K562 (cell line): ENCODE measurements at regions not wholly inside any gene's neighbourhood (a gene's known extent, or its start where the extent isn't known, plus 50 kb on each side); places are given as distances from the start of the nearest gene placed in this dataset.

Source experiments
- ATAC-seq: fragments of 200-7000 bp; cut with Tn5 transposase; 3 replicates; pipeline ENCODE4 v1.9.1; 2020; ENCODE audit warnings: moderate library complexity
- BruUV-seq: library from RNA; stranded (reverse); fragments of 400-500 nt; replicated peaks from 2 replicates; lab custom pipeline; 2021; lab: Mats Ljungman, UMichigan
- CTCF ChIA-PET: fragments of 300-600 bp; formaldehyde crosslinking; extraction: SDS; loops from one replicate; lab custom pipeline; 2021; ENCODE audit warnings: low intra/inter-chr PET ratio; lab: Yijun Ruan, JAX
- POLR2A ChIA-PET: fragments of 300-600, 350-650 bp; sonication (Branson Sonifier 250); formaldehyde crosslinking; extraction: SDS; loops from one replicate; lab custom pipeline; 2021; ENCODE audit warnings: antibody characterized with exemption, inconsistent platforms; lab: Yijun Ruan, JAX
- DNase-seq, 4 experiments: peaks; one replicate each; pipeline versions ENCODE4 v3.0.0 to v3.0.0-alpha.2; 2011 to 2018; ENCODE audit warnings: low spot score in 3 of 4, mixed read lengths in 3 of 4; ENCODE audit errors: extremely low read depth in 1 of 4
- FAIRE-seq: peaks from 2 replicates; lab custom pipeline; 2011; peaks lifted over from hg19 to GRCh38; lab: Jason Lieb, UNC
- H2AFZ ChIP-seq: 2 replicates; pipeline ENCODE4 v1.6.0; 2011; ENCODE audit warnings: low read depth, low read length, control low read depth, inconsistent platforms
- H3K27ac ChIP-seq: fragments of 200-600 bp; 3 replicates; pipeline ENCODE4 v1.8.0; 2011; ENCODE audit warnings: low read depth, mild to moderate bottlenecking, control low read depth, inconsistent platforms, low read length, moderate library complexity, mixed read lengths; ENCODE audit errors: extremely low read depth
- H3K27me3 ChIP-seq, 2 experiments: fragments of 300-600 bp in 1 of 2; 2 replicates in 1 of 2; 3 replicates in 1 of 2; pipeline versions ENCODE4 v1.6.0 to v1.8.0; 2011; ENCODE audit warnings: inconsistent platforms in 2 of 2, low read length in 2 of 2, mild to moderate bottlenecking in 1 of 2, mixed read lengths in 1 of 2, moderate library complexity in 1 of 2; ENCODE audit not compliant: control insufficient read depth in 2 of 2, insufficient read depth in 2 of 2
- H3K36me3 ChIP-seq: fragments of 300-600 bp; 3 replicates; pipeline ENCODE4 v1.8.0; 2011; ENCODE audit warnings: mild to moderate bottlenecking, low read length, inconsistent platforms; ENCODE audit not compliant: control insufficient read depth, insufficient read depth
- H3K4me1 ChIP-seq, 2 experiments: fragments of 200-600 bp in 1 of 2; replicated peaks in 1 of 2; 2 replicates in 1 of 2; 3 replicates in 1 of 2; pipeline versions ENCODE4 v1.5.1 to v1.8.0; 2011; ENCODE audit warnings: inconsistent platforms in 2 of 2, low read length in 2 of 2, mild to moderate bottlenecking in 1 of 2, mixed read lengths in 1 of 2, moderate library complexity in 1 of 2; ENCODE audit not compliant: control insufficient read depth in 2 of 2, insufficient read depth in 2 of 2
- H3K4me2 ChIP-seq: 2 replicates; pipeline ENCODE4 v1.6.1; 2011; ENCODE audit warnings: low read length, control low read depth, inconsistent platforms, mixed read lengths; ENCODE audit not compliant: insufficient read depth
- H3K4me3 ChIP-seq: fragments of 200-600 bp; sonication (generic), shearing (Covaris generic); 2 replicates; pipeline ENCODE4 v1.5.1; 2016; ENCODE audit warnings: control low read depth, inconsistent platforms
- H3K79me2 ChIP-seq: fragments of 200-600 bp; 3 replicates; pipeline ENCODE4 v1.8.0; 2011; ENCODE audit warnings: low read length, inconsistent platforms; ENCODE audit not compliant: control insufficient read depth, insufficient read depth
- H3K9ac ChIP-seq, 2 experiments: 2 replicates each; pipeline versions ENCODE4 v1.6.0 to v1.6.1; 2011; ENCODE audit warnings: low read depth in 2 of 2, low read length in 2 of 2, control low read depth in 1 of 2, inconsistent platforms in 1 of 2, mild to moderate bottlenecking in 1 of 2, mixed read lengths in 1 of 2; ENCODE audit not compliant: insufficient read depth in 1 of 2
- H3K9me1 ChIP-seq: one replicate; pipeline ENCODE4 v1.6.0; 2011; ENCODE audit warnings: inconsistent platforms, mild to moderate bottlenecking, low read length, moderate library complexity; ENCODE audit not compliant: control insufficient read depth, insufficient read depth
- H3K9me3 ChIP-seq: replicated peaks from 2 replicates; pipeline ENCODE4 v1.5.1; 2011; ENCODE audit warnings: low read depth, low read length, inconsistent platforms; ENCODE audit not compliant: control insufficient read depth, insufficient read depth
- H4K20me1 ChIP-seq: replicated peaks from 2 replicates; pipeline ENCODE4 v1.6.1; 2011; ENCODE audit warnings: low read length, inconsistent platforms, mixed read lengths; ENCODE audit not compliant: control insufficient read depth, insufficient read depth
- BHLHE40 ChIP-seq: IDR thresholded peaks from 2 replicates; pipeline ENCODE4 v1.6.1; 2011; ENCODE audit warnings: low read length, improper control_type of control experiment
- CBX5 ChIP-seq: IDR thresholded peaks from 2 replicates; pipeline ENCODE4 v1.6.1; 2014; ENCODE audit warnings: low read depth, borderline replicate concordance
- CHCHD3 ChIP-seq: fragments of 250-450 bp; sonication (Bioruptor Pico); IDR thresholded peaks from 2 replicates; pipeline ENCODE4 v2.1.2; 2022; ENCODE audit warnings: mild to moderate bottlenecking
- ID3 ChIP-seq, 2 experiments: fragments of 250-450 bp in 1 of 2; fragments of 450-650 bp in 1 of 2; sonication (Bioruptor Pico) in 1 of 2; IDR thresholded peaks; 2 replicates each; pipeline versions ENCODE4 v1.6.1 to v1.8.0; 2016 to 2021; ENCODE audit warnings: mild to moderate bottlenecking in 2 of 2, moderate library complexity in 2 of 2, missing compliant biosample characterization in 1 of 2, missing genetic modification characterization in 1 of 2
- NELFE ChIP-seq: IDR thresholded peaks from 2 replicates; pipeline ENCODE4 v1.6.1; 2011; ENCODE audit warnings: mild to moderate bottlenecking; ENCODE audit not compliant: insufficient read depth, insufficient read length
- SMARCC2 ChIP-seq: fragments of 450-650 bp; IDR thresholded peaks from 2 replicates; pipeline ENCODE4 v1.6.1; 2017; ENCODE audit warnings: antibody characterized with exemption, moderate library complexity, mild to moderate bottlenecking, low read depth
- SRSF3 ChIP-seq: fragments of 200-400 bp; formaldehyde crosslinking; IDR thresholded peaks from 2 replicates; pipeline ENCODE4 v1.6.1; 2016; ENCODE audit warnings: mild to moderate bottlenecking, low read length, moderate library complexity; ENCODE audit not compliant: insufficient read depth
- TCF7 ChIP-seq: sonication (generic); IDR thresholded peaks from 2 replicates; pipeline ENCODE4 v1.6.1; 2016; ENCODE audit warnings: antibody characterized with exemption, borderline replicate concordance
- ZFPM2 ChIP-seq: fragments of 250-450 bp; sonication (Bioruptor Pico); IDR thresholded peaks from 2 replicates; pipeline ENCODE4 v1.5.1; 2022; ENCODE audit warnings: mild to moderate bottlenecking
- ZNF263 ChIP-seq: sonication (generic); formaldehyde crosslinking; IDR thresholded peaks from 2 replicates; pipeline ENCODE4 v1.8.0; 2022; ENCODE audit warnings: mild to moderate bottlenecking, missing genetic modification reagents, borderline replicate concordance
- ZNF584 ChIP-seq: fragments of 200-800 bp; sonication (Bioruptor generic); IDR thresholded peaks from 2 replicates; pipeline ENCODE4 v1.6.1; 2016; ENCODE audit warnings: low read depth, mild to moderate bottlenecking, missing genetic modification characterization, missing compliant biosample characterization
- ZNF644 ChIP-seq: fragments of 200-800 bp; sonication (Bioruptor generic); IDR thresholded peaks from 2 replicates; pipeline ENCODE4 v1.6.1; 2016; ENCODE audit warnings: low read depth, missing genetic modification characterization, missing compliant biosample characterization
- WGBS: fragments of 100-300 bp; shearing (Covaris generic); methylation state at CpG from one replicate; pipeline ENCODE4 v1.1.6; 2016; ENCODE audit warnings: low coverage, mixed read lengths; ENCODE audit not compliant: insufficient coverage; ENCODE audit errors: missing lambda C conversion rate; 5-methylcytosine and 5-hydroxymethylcytosine counted together
- in situ Hi-C: fragments of 300-500 bp; cut with MboI; formaldehyde crosslinking; loops from 4 replicates; pipeline ENCODE4 v1.15.0; 2018; ENCODE audit warnings: inconsistent platforms, mixed read lengths
- intact Hi-C: fragments of 100-400 bp; cut with micrococcal nuclease; formaldehyde crosslinking; loops from 2 replicates; pipeline ENCODE4 v1.14.2; 2022
- TF ChIP-seq, protein P1 (sequence below), 3 experiments: IDR thresholded peaks in 2 of 3; conservative IDR thresholded peaks in 1 of 3; 2 replicates each; pipeline ENCODE4 v1.5.1; 2011 to 2012; ENCODE audit warnings: low read length in 3 of 3, mild to moderate bottlenecking in 3 of 3, control low read depth in 2 of 3, improper control_type of control experiment in 1 of 3, inconsistent platforms in 1 of 3, low read depth in 1 of 3, mixed read lengths in 1 of 3, moderate library complexity in 1 of 3; ENCODE audit not compliant: insufficient read depth in 2 of 3
- TF ChIP-seq, protein P2 (sequence below): sonication (generic); formaldehyde crosslinking; IDR thresholded peaks from 2 replicates; pipeline ENCODE4 v1.8.1; 2023; ENCODE audit warnings: mild to moderate bottlenecking, missing genetic modification reagents

GRCh38 chr15:38010395-38010794, 76.0 kb downstream of the TMCO5A start:
- Histone ChIP-seq H3K4me2 (no peak overlapping the region), H3K9me3 (no peaks in the 10 kb centered on the region), H3K79me2 (no peaks in the 10 kb centered on the region), H3K9me1 (no peaks in the 10 kb centered on the region), H3K36me3 (no peaks in the 10 kb centered on the region), H3K4me1 (no peaks in the 10 kb centered on the region), H3K27ac (no peak overlapping the region), H4K20me1 (no peaks in the 10 kb centered on the region), H2AFZ (no peak overlapping the region), H3K4me3 (no peak overlapping the region), H3K9ac (no peak overlapping the region), H3K27me3 (no peaks in the 10 kb centered on the region; a peak in 1 of 5 replicates)
- ATAC-seq: no peak
- FAIRE-seq: no peak
- TF ChIP-seq NELFE (no peak), SMARCC2 (no peak), ZNF263 (CRISPR knock-in tag) (no peak), CBX5 (no peak), ZFPM2 (CRISPR knock-in tag) (no peak), ID3 (CRISPR knock-in tag; IDR thresholded peaks at IDR 0.05) (no peak), ID3 (tag; IDR thresholded peaks at IDR 0.05) (no peak), ZNF644 (tag) (no peak), SRSF3 (no peak), BHLHE40 (no peak), TCF7 (no peak), ZNF584 (CRISPR knock-in tag) (no peak), CHCHD3 (CRISPR knock-in tag) (no peak)
- TF ChIP-seq, protein P1, sequence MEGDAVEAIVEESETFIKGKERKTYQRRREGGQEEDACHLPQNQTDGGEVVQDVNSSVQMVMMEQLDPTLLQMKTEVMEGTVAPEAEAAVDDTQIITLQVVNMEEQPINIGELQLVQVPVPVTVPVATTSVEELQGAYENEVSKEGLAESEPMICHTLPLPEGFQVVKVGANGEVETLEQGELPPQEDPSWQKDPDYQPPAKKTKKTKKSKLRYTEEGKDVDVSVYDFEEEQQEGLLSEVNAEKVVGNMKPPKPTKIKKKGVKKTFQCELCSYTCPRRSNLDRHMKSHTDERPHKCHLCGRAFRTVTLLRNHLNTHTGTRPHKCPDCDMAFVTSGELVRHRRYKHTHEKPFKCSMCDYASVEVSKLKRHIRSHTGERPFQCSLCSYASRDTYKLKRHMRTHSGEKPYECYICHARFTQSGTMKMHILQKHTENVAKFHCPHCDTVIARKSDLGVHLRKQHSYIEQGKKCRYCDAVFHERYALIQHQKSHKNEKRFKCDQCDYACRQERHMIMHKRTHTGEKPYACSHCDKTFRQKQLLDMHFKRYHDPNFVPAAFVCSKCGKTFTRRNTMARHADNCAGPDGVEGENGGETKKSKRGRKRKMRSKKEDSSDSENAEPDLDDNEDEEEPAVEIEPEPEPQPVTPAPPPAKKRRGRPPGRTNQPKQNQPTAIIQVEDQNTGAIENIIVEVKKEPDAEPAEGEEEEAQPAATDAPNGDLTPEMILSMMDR (IDR thresholded peaks at IDR 0.05 in 2 of 3, conservative IDR thresholded peaks at IDR 0.05 in 1 of 3; ENCODE audit: insufficient read depth in 2 of 3, low read depth in 1 of 3, low read length in 3 of 3): no peak
- TF ChIP-seq, protein P2, sequence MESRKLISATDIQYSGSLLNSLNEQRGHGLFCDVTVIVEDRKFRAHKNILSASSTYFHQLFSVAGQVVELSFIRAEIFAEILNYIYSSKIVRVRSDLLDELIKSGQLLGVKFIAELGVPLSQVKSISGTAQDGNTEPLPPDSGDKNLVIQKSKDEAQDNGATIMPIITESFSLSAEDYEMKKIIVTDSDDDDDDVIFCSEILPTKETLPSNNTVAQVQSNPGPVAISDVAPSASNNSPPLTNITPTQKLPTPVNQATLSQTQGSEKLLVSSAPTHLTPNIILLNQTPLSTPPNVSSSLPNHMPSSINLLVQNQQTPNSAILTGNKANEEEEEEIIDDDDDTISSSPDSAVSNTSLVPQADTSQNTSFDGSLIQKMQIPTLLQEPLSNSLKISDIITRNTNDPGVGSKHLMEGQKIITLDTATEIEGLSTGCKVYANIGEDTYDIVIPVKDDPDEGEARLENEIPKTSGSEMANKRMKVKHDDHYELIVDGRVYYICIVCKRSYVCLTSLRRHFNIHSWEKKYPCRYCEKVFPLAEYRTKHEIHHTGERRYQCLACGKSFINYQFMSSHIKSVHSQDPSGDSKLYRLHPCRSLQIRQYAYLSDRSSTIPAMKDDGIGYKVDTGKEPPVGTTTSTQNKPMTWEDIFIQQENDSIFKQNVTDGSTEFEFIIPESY: no peak
- POLR2A ChIA-PET: interaction anchor here (0.7 kb wide), 1 partner anchor 22 kb away, joined by 3 read pairs; no protein-coding TSS in a partner anchor
- no peak for DNase-seq
- intact Hi-C loops (no loop called here), in situ Hi-C loops (no loop called here)
- BruUV-seq: no TSS peak
- WGBS: under 1% methylated on average over 6 of the region's 6 CpGs
- CTCF ChIA-PET: no interaction called here
